Limb (tissue), 2 donors: ENCODE measurements at regions not wholly inside any gene's neighbourhood (a gene's known extent, or its start where the extent isn't known, plus 50 kb on each side); places are given as distances from the start of the nearest gene placed in this dataset.
A peak's percentile ranks its signal among the peaks of the same experiment; 100 is the strongest.

ENCODE experiments used
- DNase-seq, 2 donors: peaks; one replicate each; pipeline ENCODE4 v3.0.0-alpha.2; 2016; ENCODE audit errors: extremely low spot score in 2 of 2

GRCh38 chr22:48263791-48264351 lies 1501.4 kb downstream of the TBC1D22A start:
- DNase-seq = no peak

DNA sequence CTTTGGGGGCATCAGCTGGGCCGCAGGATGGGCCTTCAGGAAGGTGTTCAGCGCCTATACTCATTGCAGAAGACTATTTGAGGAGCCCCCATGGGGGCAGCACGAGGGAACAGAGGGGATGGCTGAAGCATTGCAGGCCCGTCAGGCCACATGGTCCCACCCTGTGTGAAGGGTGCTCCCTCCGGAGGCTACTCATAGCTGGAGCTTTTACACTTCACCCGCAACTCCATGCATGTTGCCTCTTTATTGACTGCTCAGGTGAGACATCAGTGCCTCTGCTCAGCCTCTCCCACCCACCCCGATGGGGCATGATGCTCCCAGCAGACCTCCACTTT lies 1500.9 kb downstream of the TBC1D22A start:
- no peak for DNase-seq

- no peak for DNase-seq
These were observed 1500.4 kb downstream of the TBC1D22A start for GRCh38 chr22:48262596-48263430.

DNA sequence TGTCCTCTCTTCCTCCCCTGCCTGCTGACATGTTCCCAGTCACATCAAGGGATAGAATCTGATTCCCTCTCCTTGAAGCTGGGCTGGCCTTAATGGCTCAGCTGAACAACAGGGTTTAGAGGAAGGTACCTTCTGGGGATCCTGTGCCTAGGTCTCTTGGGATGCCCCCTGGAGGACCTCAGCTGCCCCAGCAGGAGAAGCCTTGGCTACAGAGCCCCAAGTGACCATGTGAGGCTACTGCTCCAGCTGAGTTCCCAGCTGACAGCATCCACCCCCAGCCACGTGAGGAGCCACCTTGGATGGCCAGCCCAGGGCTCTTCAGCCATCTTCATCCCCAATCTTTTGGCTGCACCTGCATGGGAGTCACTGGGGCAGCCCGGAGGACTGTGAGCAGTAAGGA lies 1499.3 kb downstream of the TBC1D22A start:
- no peak for DNase-seq

- no peak for DNase-seq
These were observed 1498.7 kb downstream of the TBC1D22A start for GRCh38 chr22:48261048-48261621.

GRCh38 chr22:48259991-48260670 lies 1497.7 kb downstream of the TBC1D22A start:
- DNase-seq = no peak

DNA sequence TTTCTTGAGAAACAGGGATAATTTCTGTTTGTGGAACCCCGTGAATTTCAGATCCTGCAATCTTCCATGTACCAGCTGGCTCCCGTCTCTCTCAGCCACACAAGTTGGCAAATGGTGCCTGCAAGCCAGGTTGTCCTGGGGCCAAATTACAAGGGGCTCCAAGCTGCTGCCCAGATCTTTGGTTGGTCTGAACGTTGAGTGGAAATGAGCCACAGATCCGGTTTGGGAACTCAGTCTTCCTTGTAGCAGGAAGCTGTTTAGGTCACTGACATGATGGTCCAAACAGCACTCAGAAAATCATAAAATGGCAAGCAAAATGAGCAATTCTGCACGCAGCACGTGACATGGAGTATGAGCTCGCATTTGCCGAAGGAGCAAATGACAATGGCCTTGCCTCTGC lies 1496.4 kb downstream of the TBC1D22A start:
- no peak for DNase-seq

DNA sequence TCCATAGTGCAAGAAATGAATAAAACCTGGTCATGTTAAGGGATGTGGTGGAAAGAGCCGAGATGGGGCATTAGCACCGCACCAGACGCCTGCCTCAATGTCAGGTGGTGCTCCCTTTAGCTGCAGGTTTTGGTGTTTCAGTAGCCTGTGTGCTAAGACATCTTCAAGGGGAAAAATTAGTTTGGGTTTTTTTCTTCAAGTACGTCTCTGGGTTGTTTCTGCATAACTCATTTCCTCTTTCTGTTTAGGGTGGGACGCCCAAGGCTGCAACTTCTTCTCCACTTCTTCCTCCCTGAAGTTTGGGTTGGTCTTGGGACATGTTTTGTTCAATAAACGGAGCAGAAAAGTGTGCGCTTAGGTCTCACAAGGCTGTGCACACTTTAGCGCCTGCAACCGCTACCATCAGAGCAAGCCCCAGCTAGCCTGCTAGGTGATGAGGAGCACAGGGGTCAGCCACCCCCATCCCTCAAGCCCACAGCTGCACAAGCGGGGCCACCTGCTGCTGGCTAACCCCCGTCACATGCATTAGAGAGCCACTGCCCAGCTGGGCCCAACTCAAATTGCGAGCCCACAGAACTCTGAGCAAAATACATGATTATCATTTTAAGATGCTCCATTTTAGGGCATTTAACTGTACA lies 1495.7 kb downstream of the TBC1D22A start:
- no peak for DNase-seq

- peak in 1 of 2 donors; percentile 25 for DNase-seq
These were observed 1495.2 kb downstream of the TBC1D22A start for GRCh38 chr22:48257685-48258055.

GRCh38 chr22:48256776-48257684 lies 1494.6 kb downstream of the TBC1D22A start:
- DNase-seq = no peak

- no peak for DNase-seq
These were observed 1493.7 kb downstream of the TBC1D22A start for GRCh38 chr22:48256041-48256739.

DNA sequence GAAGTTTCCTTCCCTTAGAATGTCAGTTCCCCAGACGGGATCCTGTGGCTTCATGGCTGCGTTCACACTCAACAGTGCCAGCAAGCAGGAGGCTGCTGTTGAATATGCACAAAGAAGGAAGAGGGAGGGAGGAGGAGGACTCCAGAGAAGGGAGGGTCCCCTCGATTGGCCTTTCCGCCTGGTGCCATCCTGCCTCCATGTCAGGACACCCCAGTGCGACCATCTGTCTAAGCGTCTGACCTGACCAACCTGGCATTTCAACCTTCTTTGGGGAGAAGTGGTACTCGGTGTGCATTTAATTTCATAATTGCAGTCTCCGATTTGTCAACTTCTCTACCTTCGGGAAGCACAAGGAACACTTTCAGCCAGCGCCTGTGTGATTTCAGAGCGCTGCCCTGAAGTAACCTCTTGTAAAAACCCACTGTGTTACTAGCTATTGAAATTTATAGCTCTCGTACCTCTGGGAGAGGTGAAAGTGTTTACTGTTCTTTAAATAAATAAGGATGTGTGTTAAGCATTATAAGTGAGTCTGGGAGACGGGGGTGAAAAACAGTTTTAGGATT lies 1491.9 kb downstream of the TBC1D22A start:
- no peak for DNase-seq

DNA sequence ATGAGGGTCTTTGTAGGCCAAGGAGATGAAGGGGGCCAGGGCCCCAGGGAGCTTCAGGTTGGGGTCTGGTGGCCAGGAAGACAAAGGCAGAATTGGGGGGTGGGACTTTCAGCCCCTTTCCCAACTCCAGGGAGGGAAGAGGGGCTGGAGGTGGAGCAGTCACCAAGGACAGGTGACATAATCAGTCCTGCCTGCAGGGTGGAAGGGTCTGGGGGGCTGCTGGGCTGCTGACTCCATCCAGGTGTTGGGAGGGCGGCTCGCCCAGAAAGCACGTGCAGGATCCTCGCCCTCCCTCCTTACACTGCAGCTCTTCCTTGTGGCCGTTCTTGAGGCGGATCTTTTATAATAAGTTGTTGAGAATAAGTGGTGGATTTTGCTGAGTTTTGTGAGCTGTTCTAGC lies 1491.1 kb downstream of the TBC1D22A start:
- no peak for DNase-seq

- DNase-seq = no peak
These were observed 1490.7 kb downstream of the TBC1D22A start for GRCh38 chr22:48253136-48253535.

GRCh38 chr22:48251629-48252028 lies 1489.2 kb downstream of the TBC1D22A start:
- DNase-seq = no peak

DNA sequence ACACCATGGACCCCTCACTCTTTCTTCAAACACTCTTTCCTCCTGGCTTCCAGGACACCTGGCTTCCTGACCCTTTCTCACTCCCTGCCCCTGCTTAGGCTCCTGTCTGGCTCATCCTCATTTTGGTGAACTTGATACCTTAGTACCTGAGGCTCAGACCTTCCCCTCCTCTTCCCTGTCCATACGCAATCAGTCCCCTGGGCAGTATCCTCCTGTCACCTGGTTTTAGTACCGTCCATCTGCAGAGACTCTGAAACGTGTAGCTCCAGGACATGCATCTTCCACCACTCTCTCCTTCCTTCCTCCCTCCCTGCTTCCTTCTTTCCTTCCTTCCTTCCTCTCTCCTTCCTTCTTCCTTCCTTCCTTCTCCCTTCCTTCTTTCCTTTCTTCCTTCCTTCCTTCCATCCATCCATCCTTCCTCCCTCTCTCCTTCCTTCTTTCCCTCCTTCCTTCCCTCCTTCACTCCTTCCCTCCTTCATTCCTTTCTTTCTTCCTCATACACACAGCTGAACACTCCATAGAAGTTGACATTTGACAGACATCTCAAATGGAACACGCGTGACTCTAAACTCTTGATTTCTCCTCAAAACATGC lies 1488.6 kb downstream of the TBC1D22A start:
- DNase-seq = no peak

GRCh38 chr22:48250286-48250895 lies 1487.9 kb downstream of the TBC1D22A start:
- DNase-seq = peak in 1 of 2 donors; percentile 11

- DNase-seq = no peak
These were observed 1487.3 kb downstream of the TBC1D22A start for GRCh38 chr22:48249713-48250268.
